ENCODE measurements at regions not wholly inside any gene's neighbourhood (a gene's known extent, or its start where the extent isn't known, plus 50 kb on each side); places are given as distances from the start of the nearest gene placed in this dataset.

DNA sequence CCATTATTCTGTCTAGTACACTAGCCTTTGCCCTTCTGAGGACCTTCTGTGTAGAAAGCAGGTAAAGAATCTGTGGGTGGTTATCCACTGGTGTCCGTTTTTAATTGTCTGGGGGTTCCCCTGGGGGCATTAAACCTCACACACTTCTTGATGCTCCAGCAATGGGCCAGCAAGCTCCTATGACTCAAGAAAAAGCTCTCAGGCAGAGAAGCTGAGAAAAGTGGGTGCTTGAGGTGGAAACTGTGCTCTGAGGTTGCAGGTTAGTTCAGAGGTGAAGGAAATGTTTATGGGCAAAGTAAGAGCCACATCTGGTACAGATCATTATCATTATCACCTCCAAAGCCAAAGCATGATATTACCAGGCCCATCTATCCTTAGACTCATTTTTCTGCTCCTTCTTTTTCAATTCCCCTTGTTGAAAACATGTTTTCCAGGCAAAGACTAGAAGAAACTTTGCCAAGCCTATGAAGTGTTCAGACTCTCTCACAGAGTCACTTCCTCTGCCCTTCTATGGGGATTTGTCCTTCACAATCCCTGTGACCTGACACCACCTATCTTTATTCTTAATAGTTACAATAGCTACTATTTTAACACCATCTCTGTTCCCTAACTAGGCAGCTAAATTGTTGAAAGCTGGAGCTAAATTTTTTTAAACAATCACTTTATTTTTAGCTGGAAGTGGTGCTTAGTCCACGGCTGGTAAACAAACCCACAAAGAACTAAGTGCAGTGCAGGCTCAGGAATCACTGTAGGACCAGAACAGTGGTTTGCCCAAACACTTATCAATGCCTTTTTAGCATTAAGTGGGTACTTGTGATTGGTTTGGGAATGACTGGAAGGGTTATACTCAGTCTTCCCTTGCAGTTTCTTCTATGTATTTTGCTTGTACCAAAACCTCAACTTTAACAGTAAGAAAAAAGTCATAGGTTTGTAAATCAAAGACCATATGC lies 512.8 kb upstream of the POU3F3 start:
- ATAC-seq (no peak), DNase-seq (no peak)
- Histone ChIP-seq H3K27me3 (no peaks in the 10 kb centered on the region), H3K4me3 (no peak overlapping the region), H3K27ac (no peak overlapping the region), H3K9me3 (no peaks in the 10 kb centered on the region), H3K36me3 (no peaks in the 10 kb centered on the region), H3K4me1 (peaks cover 0 to 9% (median 0%) of the 10 kb centered on the region in 4 donors)
- TF ChIP-seq CTCF (IDR thresholded peaks at IDR 0.05), result no peak
- no peak for TF ChIP-seq POLR2A (IDR thresholded peaks at IDR 0.05)
- intact Hi-C loops (cut with DNase I), result no loop called here
- WGBS (ENCODE audit: insufficient coverage, low coverage, low lambda C conversion rate, missing lambda C conversion rate), result 39% methylated on average over 2 of the region's 2 CpGs

DNA sequence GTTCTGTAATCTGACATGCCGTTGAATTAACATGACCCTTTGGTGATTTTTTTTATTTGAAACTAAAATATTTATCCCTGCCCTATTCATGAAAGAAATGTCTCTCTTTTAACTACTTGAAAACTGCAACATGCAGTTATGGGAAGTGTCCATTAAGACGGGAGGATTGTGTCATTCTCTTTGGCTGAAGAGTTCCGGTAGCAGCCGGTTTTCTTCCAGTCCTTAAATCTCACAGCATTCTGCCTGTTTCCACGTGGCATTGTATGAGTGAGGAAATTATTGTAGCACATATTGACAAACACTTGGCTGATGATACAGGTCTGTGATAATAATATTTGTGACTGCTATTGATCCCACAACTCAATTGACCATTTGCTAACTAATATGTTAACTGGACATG lies 509.6 kb upstream of the POU3F3 start:
- H3K27me3 ChIP-seq, result no peaks in the 10 kb centered on the region
- no peaks in the 10 kb centered on the region for H3K9me3 ChIP-seq
- DNase-seq (no peak), ATAC-seq (no peak)
- no peaks in the 10 kb centered on the region for H3K36me3 ChIP-seq
- intact Hi-C loops (cut with DNase I), result no loop called here
- WGBS (ENCODE audit: insufficient coverage, low coverage, low lambda C conversion rate, missing lambda C conversion rate), result 68% methylated on average over 5 of the region's 5 CpGs
- no peak overlapping the region for H3K4me3 ChIP-seq
- no peaks in the 10 kb centered on the region for H3K4me1 ChIP-seq
- H3K27ac ChIP-seq, result no peak overlapping the region
- TF ChIP-seq POLR2A (IDR thresholded peaks at IDR 0.05) (no peak), CTCF (IDR thresholded peaks at IDR 0.05) (no peak)

DNA sequence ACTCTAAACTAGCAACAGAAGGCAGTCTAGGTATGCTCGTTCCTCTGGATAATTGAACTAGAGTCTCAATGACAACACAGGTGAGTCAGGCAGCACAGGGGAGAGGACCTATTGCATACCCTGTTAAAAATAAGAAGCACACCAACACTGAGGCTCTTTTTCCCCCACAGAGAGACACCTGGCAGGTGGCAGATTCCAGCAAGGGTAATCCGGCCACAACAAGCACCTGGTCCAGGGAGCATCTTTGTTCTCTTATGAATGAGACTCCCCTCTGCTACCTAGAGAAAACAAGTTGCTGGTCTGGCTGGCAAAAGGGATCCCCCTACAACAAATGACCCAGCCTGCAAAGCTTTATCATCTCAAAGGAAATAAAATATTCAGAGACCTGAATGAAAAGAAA lies 508.9 kb upstream of the POU3F3 start:
- no peak overlapping the region for H3K4me3 ChIP-seq
- TF ChIP-seq CTCF (IDR thresholded peaks at IDR 0.05) (no peak), POLR2A (IDR thresholded peaks at IDR 0.05) (no peak)
- ATAC-seq (no peak), DNase-seq (no peak)
- no peaks in the 10 kb centered on the region for H3K9me3 ChIP-seq
- no peaks in the 10 kb centered on the region for H3K36me3 ChIP-seq
- 43% methylated on average over 1 of the region's 2 CpGs for WGBS (ENCODE audit: insufficient coverage, low coverage, low lambda C conversion rate, missing lambda C conversion rate)
- intact Hi-C loops (cut with DNase I), result no loop called here
- H3K27me3 ChIP-seq, result no peaks in the 10 kb centered on the region
- no peaks in the 10 kb centered on the region for H3K4me1 ChIP-seq
- no peak overlapping the region for H3K27ac ChIP-seq

GRCh38 chr2:104358122-104358521 lies 495.8 kb upstream of the POU3F3 start:
- H3K4me1 ChIP-seq, result no peaks in the 10 kb centered on the region
- H3K27me3 ChIP-seq, result no peaks in the 10 kb centered on the region
- H3K4me3 ChIP-seq, result no peak overlapping the region
- DNase-seq, result no peak
- H3K36me3 ChIP-seq, result no peaks in the 10 kb centered on the region
- no peak overlapping the region for H3K27ac ChIP-seq
- H3K9me3 ChIP-seq, result no peaks in the 10 kb centered on the region
- TF ChIP-seq POLR2A (IDR thresholded peaks at IDR 0.05), result no peak
- 78% methylated on average over 5 of the region's 5 CpGs for WGBS (ENCODE audit: insufficient coverage, low coverage, low lambda C conversion rate, missing lambda C conversion rate)
- no peak for ATAC-seq
- intact Hi-C loops (cut with DNase I), result no loop called here

- WGBS (ENCODE audit: insufficient coverage, low coverage, low lambda C conversion rate, missing lambda C conversion rate), result 56% methylated on average over 5 of the region's 5 CpGs
- Histone ChIP-seq H3K4me1 (no peaks in the 10 kb centered on the region), H3K4me3 (no peak overlapping the region), H3K27ac (no peak overlapping the region), H3K27me3 (no peaks in the 10 kb centered on the region), H3K9me3 (no peaks in the 10 kb centered on the region), H3K36me3 (no peaks in the 10 kb centered on the region)
- intact Hi-C loops (cut with DNase I), result no loop called here
- ATAC-seq (no peak), DNase-seq (no peak)
- TF ChIP-seq CTCF (IDR thresholded peaks at IDR 0.05), result no peak
- no peak for TF ChIP-seq POLR2A (IDR thresholded peaks at IDR 0.05)
Observed at GRCh38 chr2:104361414-104361813, 492.5 kb upstream of the POU3F3 start.
